Ishikawa (cell line): ENCODE measurements at regions not wholly inside any gene's neighbourhood (a gene's known extent, or its start where the extent isn't known, plus 50 kb on each side); places are given as distances from the start of the nearest gene placed in this dataset.

Experiments
- CREB1 ChIP-seq: IDR thresholded peaks from 2 replicates; pipeline ENCODE4 v1.6.1; 2012; ENCODE audit warnings: low read depth
- TAF1 ChIP-seq: IDR thresholded peaks from 2 replicates; pipeline ENCODE4 v1.6.1; 2012; ENCODE audit warnings: low read depth, mild to moderate bottlenecking
- TCF12 ChIP-seq: IDR thresholded peaks from 2 replicates; pipeline ENCODE4 v1.6.1; 2012; ENCODE audit warnings: low read depth
- TF ChIP-seq, protein P1 (sequence below): IDR thresholded peaks from 2 replicates; pipeline ENCODE4 v1.6.1; 2012

DNA sequence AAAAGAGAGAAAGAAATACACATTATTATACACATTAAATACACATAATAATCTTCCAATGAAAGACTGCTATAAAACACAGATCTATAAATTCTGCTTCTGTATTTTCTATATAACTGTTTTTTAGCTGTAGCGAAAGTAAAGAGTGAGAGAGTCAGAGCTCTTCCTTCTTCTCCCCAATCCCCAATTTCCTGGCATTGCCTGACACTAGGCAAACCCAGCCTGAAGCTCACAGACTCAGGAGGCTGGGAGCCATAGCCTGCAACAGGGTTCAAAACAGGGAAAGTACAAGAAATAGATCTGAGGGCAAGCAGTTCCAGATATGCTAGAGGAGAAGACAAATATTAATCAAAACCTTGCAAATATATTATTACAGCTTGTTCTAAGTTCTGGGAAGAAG is 201.6 kb downstream of the HNRNPD start:
- TF ChIP-seq TCF12, result no peak
- TF ChIP-seq CREB1, result no peak
- TF ChIP-seq TAF1, result no peak
- TF ChIP-seq, protein P1, sequence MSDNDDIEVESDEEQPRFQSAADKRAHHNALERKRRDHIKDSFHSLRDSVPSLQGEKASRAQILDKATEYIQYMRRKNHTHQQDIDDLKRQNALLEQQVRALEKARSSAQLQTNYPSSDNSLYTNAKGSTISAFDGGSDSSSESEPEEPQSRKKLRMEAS, result no peak
